ENCODE measurements at regions not wholly inside any gene's neighbourhood (a gene's known extent, or its start where the extent isn't known, plus 50 kb on each side); places are given as distances from the start of the nearest gene placed in this dataset.

DNA sequence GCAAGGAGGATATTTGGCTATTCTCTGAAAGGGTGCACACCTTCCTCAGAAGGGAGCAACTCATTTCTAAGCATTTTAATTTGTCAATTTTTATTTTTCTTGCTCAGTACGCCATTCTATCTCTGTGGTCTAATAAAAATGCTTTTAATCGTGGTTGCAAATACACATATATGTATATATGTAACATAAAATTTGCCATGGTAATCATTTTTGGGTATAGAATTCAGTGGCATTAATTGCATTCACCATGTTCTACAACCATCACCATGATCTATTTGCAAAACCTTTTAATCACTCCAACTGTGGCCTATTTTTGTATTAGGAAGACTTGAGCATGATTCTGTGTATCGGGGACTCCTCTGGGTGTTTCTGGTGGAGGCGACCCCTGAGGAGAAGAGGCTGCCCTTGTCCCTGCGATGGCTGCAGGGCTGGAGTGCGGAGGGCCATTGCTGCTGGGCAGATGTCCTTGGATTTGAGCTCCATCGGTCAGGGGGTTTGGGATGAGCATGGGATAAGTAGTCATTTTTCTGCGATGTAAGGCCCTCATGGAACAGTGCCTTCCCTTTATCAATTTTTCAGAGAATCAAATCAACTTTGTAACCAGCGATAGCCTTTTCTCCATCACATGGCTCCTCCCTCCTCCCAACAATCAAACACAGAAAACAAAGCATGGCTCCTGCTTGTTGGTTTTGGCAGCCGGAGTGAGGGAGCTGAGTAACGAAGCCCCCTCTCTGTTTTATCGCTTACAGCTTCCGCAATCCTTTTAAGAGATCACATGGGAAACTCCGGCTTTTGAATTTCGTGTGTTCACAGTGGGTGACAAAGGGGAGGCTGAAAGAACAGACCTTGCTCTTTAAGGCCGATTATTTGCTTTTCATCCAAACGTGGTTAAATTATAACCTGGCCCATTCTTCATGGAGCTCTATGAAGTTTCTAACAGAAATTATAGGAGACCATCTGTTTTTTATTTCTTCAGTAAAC is 187.3 kb downstream of the TENT4A start:
- WGBS (ENCODE audit: insufficient coverage): 94% methylated on average over 10 of the region's 17 CpGs
- H2AFZ ChIP-seq (ENCODE audit: insufficient read depth, low read depth, low read length, poor library complexity, severe bottlenecking): no peak overlapping the region

DNA sequence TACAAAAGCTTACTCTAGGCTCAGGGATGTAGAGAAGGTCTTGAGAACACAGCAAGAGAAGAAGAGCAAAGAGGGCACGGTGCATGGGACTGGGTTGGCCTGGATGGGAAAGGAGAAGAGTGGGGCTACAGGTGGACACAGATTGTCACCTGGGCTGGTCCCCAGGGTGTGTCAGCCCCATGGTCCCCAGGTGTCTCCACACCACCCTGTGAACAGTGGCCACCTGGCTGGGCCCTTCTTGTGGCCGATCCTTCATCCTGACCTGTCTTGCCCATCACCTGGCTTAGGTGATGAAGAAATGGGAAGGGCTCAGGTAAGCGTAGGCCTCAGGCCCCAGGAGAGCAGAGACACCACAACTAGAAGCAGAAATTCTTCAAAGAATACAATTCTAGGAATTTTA is 188.9 kb downstream of the TENT4A start:
- CTCF ChIA-PET: no interaction called here
- Mint-ChIP-seq H3K9me3 (ENCODE audit: insufficient read depth) (peaks cover 7% of the 10 kb centered on the region), H3K4me3 (no peak overlapping the region), H3K27ac (no peak overlapping the region), H3K27me3 (peaks cover 4% of the 10 kb centered on the region), H3K4me1 (no peaks in the 10 kb centered on the region)
- intact Hi-C loops (cut with micrococcal nuclease): no loop called here
- Histone ChIP-seq H3K4me1 (ENCODE audit: control insufficient read depth in 2 of 2, insufficient read depth in 2 of 2, low read length in 2 of 2) (no peaks in the 10 kb centered on the region), H3K79me2 (ENCODE audit: control insufficient read depth, insufficient read depth, low read length) (no peaks in the 10 kb centered on the region), H3K27ac (ENCODE audit: low read length in 2 of 2) (no peak overlapping the region), H3K4me2 (replicated peaks; ENCODE audit: low read depth, low read length, poor library complexity, severe bottlenecking) (no peak overlapping the region), H3K36me3 (replicated peaks in 1 of 2; ENCODE audit: control extremely low read depth in 1 of 2, control insufficient read depth in 1 of 2, extremely low read depth in 1 of 2, insufficient read depth in 2 of 2, low read length in 1 of 2) (no peaks in the 10 kb centered on the region), H3K9me3 (ENCODE audit: control extremely low read depth in 1 of 3, control insufficient read depth in 2 of 3, insufficient read depth in 1 of 3, low read length in 2 of 3) (peaks cover 0 to 21% (median 0%) of the 10 kb centered on the region in 3 donors), H3K27me3 (replicated peaks in 1 of 4; ENCODE audit: control extremely low read depth in 1 of 4, control insufficient read depth in 3 of 4, insufficient read depth in 4 of 4, low read length in 3 of 4) (no peaks in the 10 kb centered on the region), H3K9ac (ENCODE audit: low read length) (no peak overlapping the region), H4K20me1 (ENCODE audit: control insufficient read depth, insufficient read depth, low read length, poor library complexity, severe bottlenecking) (no peaks in the 10 kb centered on the region), H3K4me3 (ENCODE audit: control extremely low read depth in 1 of 5, extremely low read depth in 1 of 5, insufficient read depth in 1 of 5, low read depth in 2 of 5, low read length in 4 of 5) (no peak overlapping the region), H2AFZ (ENCODE audit: insufficient read depth, low read depth, low read length, poor library complexity, severe bottlenecking) (no peak overlapping the region)
- POLR2A ChIA-PET: no interaction called here
- TF ChIP-seq EZH2 (IDR thresholded peaks at IDR 0.05; ENCODE audit: borderline replicate concordance, insufficient read depth, low read depth, low read length, poor library complexity, severe bottlenecking): no peak
- TF ChIP-seq, protein P1, sequence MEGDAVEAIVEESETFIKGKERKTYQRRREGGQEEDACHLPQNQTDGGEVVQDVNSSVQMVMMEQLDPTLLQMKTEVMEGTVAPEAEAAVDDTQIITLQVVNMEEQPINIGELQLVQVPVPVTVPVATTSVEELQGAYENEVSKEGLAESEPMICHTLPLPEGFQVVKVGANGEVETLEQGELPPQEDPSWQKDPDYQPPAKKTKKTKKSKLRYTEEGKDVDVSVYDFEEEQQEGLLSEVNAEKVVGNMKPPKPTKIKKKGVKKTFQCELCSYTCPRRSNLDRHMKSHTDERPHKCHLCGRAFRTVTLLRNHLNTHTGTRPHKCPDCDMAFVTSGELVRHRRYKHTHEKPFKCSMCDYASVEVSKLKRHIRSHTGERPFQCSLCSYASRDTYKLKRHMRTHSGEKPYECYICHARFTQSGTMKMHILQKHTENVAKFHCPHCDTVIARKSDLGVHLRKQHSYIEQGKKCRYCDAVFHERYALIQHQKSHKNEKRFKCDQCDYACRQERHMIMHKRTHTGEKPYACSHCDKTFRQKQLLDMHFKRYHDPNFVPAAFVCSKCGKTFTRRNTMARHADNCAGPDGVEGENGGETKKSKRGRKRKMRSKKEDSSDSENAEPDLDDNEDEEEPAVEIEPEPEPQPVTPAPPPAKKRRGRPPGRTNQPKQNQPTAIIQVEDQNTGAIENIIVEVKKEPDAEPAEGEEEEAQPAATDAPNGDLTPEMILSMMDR (IDR thresholded peaks at IDR 0.05): no peak
- DNase-seq: no peak
- ATAC-seq (ENCODE audit: low read depth): no peak
- WGBS (ENCODE audit: insufficient coverage): 100% methylated on average over 1 of the region's 3 CpGs

More for the DNA sequence above, 187.3 kb downstream of the TENT4A start:
- no peak overlapping the region for H3K27ac Mint-ChIP-seq
- H3K27me3 Mint-ChIP-seq: peaks cover 3% of the 10 kb centered on the region
- TF ChIP-seq, protein P1 (IDR thresholded peaks at IDR 0.05): no peak
- TF ChIP-seq EZH2 (IDR thresholded peaks at IDR 0.05; ENCODE audit: borderline replicate concordance, insufficient read depth, low read depth, low read length, poor library complexity, severe bottlenecking): no peak
- Histone ChIP-seq H3K9ac (ENCODE audit: low read length) (no peak overlapping the region), H4K20me1 (ENCODE audit: control insufficient read depth, insufficient read depth, low read length, poor library complexity, severe bottlenecking) (no peaks in the 10 kb centered on the region), H3K36me3 (replicated peaks in 1 of 2; ENCODE audit: control extremely low read depth in 1 of 2, control insufficient read depth in 1 of 2, extremely low read depth in 1 of 2, insufficient read depth in 2 of 2, low read length in 1 of 2) (no peaks in the 10 kb centered on the region), H3K4me3 (ENCODE audit: control extremely low read depth in 1 of 5, extremely low read depth in 1 of 5, insufficient read depth in 1 of 5, low read depth in 2 of 5, low read length in 4 of 5) (no peak overlapping the region), H3K27ac (ENCODE audit: low read length in 2 of 2) (no peak overlapping the region), H3K9me3 (ENCODE audit: control extremely low read depth in 1 of 3, control insufficient read depth in 2 of 3, insufficient read depth in 1 of 3, low read length in 2 of 3) (peaks cover 0 to 20% (median 0%) of the 10 kb centered on the region in 3 donors), H3K4me2 (replicated peaks; ENCODE audit: low read depth, low read length, poor library complexity, severe bottlenecking) (no peak overlapping the region), H3K27me3 (replicated peaks in 1 of 4; ENCODE audit: control extremely low read depth in 1 of 4, control insufficient read depth in 3 of 4, insufficient read depth in 4 of 4, low read length in 3 of 4) (no peaks in the 10 kb centered on the region), H3K79me2 (ENCODE audit: control insufficient read depth, insufficient read depth, low read length) (no peaks in the 10 kb centered on the region), H3K4me1 (ENCODE audit: control insufficient read depth in 2 of 2, insufficient read depth in 2 of 2, low read length in 2 of 2) (no peaks in the 10 kb centered on the region)
- no peak for ATAC-seq (ENCODE audit: low read depth)
- no peaks in the 10 kb centered on the region for H3K4me1 Mint-ChIP-seq
- DNase-seq: no peak
- peaks cover 7% of the 10 kb centered on the region for H3K9me3 Mint-ChIP-seq (ENCODE audit: insufficient read depth)
- ChIA-PET POLR2A (no interaction called here), CTCF (no interaction called here)
- H3K4me3 Mint-ChIP-seq: no peak overlapping the region
- intact Hi-C loops (cut with micrococcal nuclease): no loop called here
